Transverse colon (tissue), 4 donors: ENCODE measurements at regions not wholly inside any gene's neighbourhood (a gene's known extent, or its start where the extent isn't known, plus 50 kb on each side); places are given as distances from the start of the nearest gene placed in this dataset.

Experiments
- DNase-seq: peaks from one replicate; pipeline ENCODE4 v3.0.0-alpha.2; 2019
- H3K27ac ChIP-seq, 4 donors: fragments of 200-600 bp; sonication (generic); 2 replicates each; pipeline ENCODE4 v1.5.1; 2016 to 2018; ENCODE audit warnings: inconsistent platforms in 4 of 4
- H3K27me3 ChIP-seq: fragments of 200-600 bp; sonication (generic); 2 replicates; pipeline ENCODE4 v1.5.1; 2017; ENCODE audit warnings: inconsistent platforms
- H3K36me3 ChIP-seq, 4 donors: fragments of 200-600 bp; sonication (generic); 2 replicates each; pipeline ENCODE4 v1.5.1; 2017 to 2019; ENCODE audit warnings: inconsistent platforms in 4 of 4
- H3K4me1 ChIP-seq, 4 donors: fragments of 200-600 bp; sonication (generic); 2 replicates each; pipeline ENCODE4 v1.5.1; 2017 to 2020; ENCODE audit warnings: inconsistent platforms in 4 of 4
- H3K4me3 ChIP-seq, 4 donors: fragments of 200-600 bp; sonication (generic); 1 replicate in 1 of 4; 2 replicates in 3 of 4; pipeline versions ENCODE4 v1.5.1 to v1.6.1; 2017 to 2019; ENCODE audit warnings: inconsistent platforms in 4 of 4
- H3K9me3 ChIP-seq, 2 donors: fragments of 200-600 bp; sonication (generic); 2 replicates each; pipeline ENCODE4 v1.5.1; 2017 to 2019; ENCODE audit warnings: inconsistent platforms in 2 of 2
- CTCF ChIP-seq, 5 experiments: fragments of 200-600 bp in 3 of 5; fragments of 450-650 bp in 2 of 5; sonication (generic) in 3 of 5; IDR thresholded peaks; 1 replicate in 2 of 5; 2 replicates in 3 of 5; pipeline ENCODE4 v1.5.1; 2016 to 2017; ENCODE audit warnings: antibody characterized with exemption in 5 of 5, inconsistent platforms in 3 of 5, mild to moderate bottlenecking in 2 of 5, moderate library complexity in 1 of 5
- EP300 ChIP-seq: sonication (generic); formaldehyde crosslinking; IDR thresholded peaks from one replicate; pipeline ENCODE4 v1.6.1; 2017; ENCODE audit warnings: antibody characterized with exemption, low read depth
- POLR2A ChIP-seq: fragments of 450-650 bp; IDR thresholded peaks from one replicate; pipeline ENCODE4 v1.6.1; 2016; ENCODE audit warnings: antibody characterized with exemption, mild to moderate bottlenecking, moderate library complexity
- POLR2AphosphoS5 ChIP-seq, 3 donors: sonication (generic); formaldehyde crosslinking; IDR thresholded peaks; one replicate each; pipeline ENCODE4 v1.6.1; 2016; ENCODE audit warnings: antibody characterized with exemption in 3 of 3
- WGBS, 2 donors: methylation state at CpG; one replicate each; pipeline ENCODE4 v1.1.5; 2018; ENCODE audit warnings: low coverage in 1 of 2; 5-methylcytosine and 5-hydroxymethylcytosine counted together
- in situ Hi-C, 4 donors: fragments of 200-750 bp; cut with MboI; loops; one replicate each; pipeline versions ENCODE4 v1.15.0 to v1.15.1; 2017; ENCODE audit warnings: low sequenced_read_pairs in 3 of 4, low pct_ligation_motif_present in 1 of 4, low pct_unique_long_range_greater_than_20kb in 1 of 4
- intact Hi-C: fragments of 100-400 bp; cut with DNase I; formaldehyde crosslinking; loops from one replicate; pipeline ENCODE4 v1.15.1; 2023; ENCODE audit warnings: low total_unique reads

GRCh38 chr11:81744336-81745116 is 989.1 kb downstream of the FAM181B start:
- Histone ChIP-seq H3K4me1 (no peaks in the 10 kb centered on the region), H3K9me3 (no peaks in the 10 kb centered on the region), H3K27me3 (no peaks in the 10 kb centered on the region), H3K4me3 (no peak overlapping the region), H3K27ac (no peak overlapping the region), H3K36me3 (no peaks in the 10 kb centered on the region)
- TF ChIP-seq POLR2AphosphoS5 (IDR thresholded peaks at IDR 0.05) = no peak
- no peak for TF ChIP-seq CTCF (IDR thresholded peaks at IDR 0.05)
- TF ChIP-seq EP300 = no peak
- TF ChIP-seq POLR2A = no peak
- no peak for DNase-seq
- in situ Hi-C loops = no loop called here
- intact Hi-C loops = loop anchor here (2.0 kb wide), 1 partner anchor 70 kb away; no protein-coding TSS in a partner anchor
- 79% methylated on average over 11 of the region's 35 CpGs; no CpG with 5 or more reads in 1 of the 2 donors for WGBS, 2 donors

GRCh38 chr11:81725701-81726100 is 1008.0 kb downstream of the FAM181B start:
- H3K27ac ChIP-seq = no peak overlapping the region
- H3K4me3 ChIP-seq = no peak overlapping the region
- in situ Hi-C loops (no loop called here), intact Hi-C loops (no loop called here)
- peaks cover 0 to 3% of the 10 kb centered on the region in 2 donors for H3K9me3 ChIP-seq
- H3K4me1 ChIP-seq = no peaks in the 10 kb centered on the region
- DNase-seq = no peak
- WGBS, 2 donors = 65 to 78% methylated on average over 3 of the region's 3 CpGs
- no peaks in the 10 kb centered on the region for H3K27me3 ChIP-seq
- no peaks in the 10 kb centered on the region for H3K36me3 ChIP-seq
- no peak for TF ChIP-seq EP300

GRCh38 chr11:81717695-81718094 is 1016.0 kb downstream of the FAM181B start:
- no peaks in the 10 kb centered on the region for H3K4me1 ChIP-seq
- in situ Hi-C loops = no loop called here
- TF ChIP-seq POLR2A = no peak
- TF ChIP-seq CTCF (IDR thresholded peaks at IDR 0.05) = no peak
- TF ChIP-seq EP300 = no peak
- no peak for TF ChIP-seq POLR2AphosphoS5 (IDR thresholded peaks at IDR 0.05)
- H3K9me3 ChIP-seq = no peaks in the 10 kb centered on the region
- H3K27ac ChIP-seq = no peak overlapping the region
- intact Hi-C loops = no loop called here
- DNase-seq = no peak
- H3K4me3 ChIP-seq = no peak overlapping the region
- H3K36me3 ChIP-seq = no peaks in the 10 kb centered on the region
- 79 to 97% methylated on average over 1 of the region's 1 CpG for WGBS, 2 donors
- H3K27me3 ChIP-seq = no peaks in the 10 kb centered on the region

- 30 to 38% methylated on average over 1 of the region's 1 CpG for WGBS, 2 donors
- H3K9me3 ChIP-seq = no peaks in the 10 kb centered on the region
- no peaks in the 10 kb centered on the region for H3K36me3 ChIP-seq
- TF ChIP-seq EP300 = no peak
- H3K27me3 ChIP-seq = no peaks in the 10 kb centered on the region
- no peak overlapping the region for H3K4me3 ChIP-seq
- no peaks in the 10 kb centered on the region for H3K4me1 ChIP-seq
- intact Hi-C loops (no loop called here), in situ Hi-C loops (no loop called here)
- H3K27ac ChIP-seq = no peak overlapping the region
- no peak for DNase-seq
These were observed 1025.8 kb downstream of the FAM181B start for GRCh38 chr11:81707881-81708280.

- TF ChIP-seq POLR2AphosphoS5 (IDR thresholded peaks at IDR 0.05) (no peak), EP300 (no peak), CTCF (IDR thresholded peaks at IDR 0.05) (no peak), POLR2A (no peak)
- WGBS, 2 donors = 57 to 77% methylated on average over 2 to 3 of the region's 3 CpGs
- H3K27me3 ChIP-seq = no peaks in the 10 kb centered on the region
- in situ Hi-C loops = no loop called here
- H3K4me1 ChIP-seq = no peaks in the 10 kb centered on the region
- intact Hi-C loops = no loop called here
- H3K36me3 ChIP-seq = no peaks in the 10 kb centered on the region
- H3K27ac ChIP-seq = no peak overlapping the region
- no peak for DNase-seq
- H3K4me3 ChIP-seq = no peak overlapping the region
- no peaks in the 10 kb centered on the region for H3K9me3 ChIP-seq
These were observed 1028.4 kb downstream of the FAM181B start for GRCh38 chr11:81705283-81705682.
